Ascending aorta (tissue), 2 donors: ENCODE measurements at regions not wholly inside any gene's neighbourhood (a gene's known extent, or its start where the extent isn't known, plus 50 kb on each side); places are given as distances from the start of the nearest gene placed in this dataset.

ENCODE experiments used
- DNase-seq, 2 donors: peaks; one replicate each; pipeline ENCODE4 v3.0.0-alpha.2; 2019; ENCODE audit warnings: low spot score in 2 of 2
- H3K27ac ChIP-seq, 2 donors: fragments of 200-600 bp; sonication (generic); one replicate each; pipeline ENCODE4 v1.5.1; 2016 to 2017; ENCODE audit warnings: mild to moderate bottlenecking in 1 of 2
- H3K27me3 ChIP-seq: fragments of 200-600 bp; sonication (generic); one replicate; pipeline ENCODE4 v1.5.1; 2017
- H3K36me3 ChIP-seq, 2 donors: fragments of 200-600 bp; sonication (generic); one replicate each; pipeline ENCODE4 v1.5.1; 2016
- H3K4me1 ChIP-seq, 2 donors: fragments of 200-600 bp; sonication (generic); one replicate each; pipeline ENCODE4 v1.5.1; 2016 to 2017; ENCODE audit warnings: mild to moderate bottlenecking in 1 of 2
- H3K4me3 ChIP-seq, 2 donors: fragments of 200-600 bp; sonication (generic); one replicate each; pipeline ENCODE4 v1.5.1; 2016 to 2017; ENCODE audit warnings: mild to moderate bottlenecking in 1 of 2
- H3K9me3 ChIP-seq, 2 donors: fragments of 200-600 bp; sonication (generic); one replicate each; pipeline ENCODE4 v1.5.1; 2016
- intact Hi-C: fragments of 100-400 bp; cut with DNase I; formaldehyde crosslinking; loops from one replicate; pipeline ENCODE4 v1.15.1; 2023
- TF ChIP-seq, protein P1 (sequence below), 3 experiments: fragments of 200-600 bp in 2 of 3; fragments of 450-650 bp in 1 of 3; sonication (generic) in 2 of 3; IDR thresholded peaks; one replicate each; pipeline ENCODE4 v1.5.1; 2016 to 2019; ENCODE audit warnings: antibody characterized with exemption in 3 of 3, mild to moderate bottlenecking in 1 of 3, moderate library complexity in 1 of 3

- Histone ChIP-seq H3K36me3 (no peaks in the 10 kb centered on the region), H3K4me3 (no peak overlapping the region), H3K27me3 (no peaks in the 10 kb centered on the region), H3K9me3 (no peaks in the 10 kb centered on the region), H3K27ac (no peak overlapping the region), H3K4me1 (no peaks in the 10 kb centered on the region)
- DNase-seq, result peak in 1 of 2 donors; percentile 11
- TF ChIP-seq, protein P1, sequence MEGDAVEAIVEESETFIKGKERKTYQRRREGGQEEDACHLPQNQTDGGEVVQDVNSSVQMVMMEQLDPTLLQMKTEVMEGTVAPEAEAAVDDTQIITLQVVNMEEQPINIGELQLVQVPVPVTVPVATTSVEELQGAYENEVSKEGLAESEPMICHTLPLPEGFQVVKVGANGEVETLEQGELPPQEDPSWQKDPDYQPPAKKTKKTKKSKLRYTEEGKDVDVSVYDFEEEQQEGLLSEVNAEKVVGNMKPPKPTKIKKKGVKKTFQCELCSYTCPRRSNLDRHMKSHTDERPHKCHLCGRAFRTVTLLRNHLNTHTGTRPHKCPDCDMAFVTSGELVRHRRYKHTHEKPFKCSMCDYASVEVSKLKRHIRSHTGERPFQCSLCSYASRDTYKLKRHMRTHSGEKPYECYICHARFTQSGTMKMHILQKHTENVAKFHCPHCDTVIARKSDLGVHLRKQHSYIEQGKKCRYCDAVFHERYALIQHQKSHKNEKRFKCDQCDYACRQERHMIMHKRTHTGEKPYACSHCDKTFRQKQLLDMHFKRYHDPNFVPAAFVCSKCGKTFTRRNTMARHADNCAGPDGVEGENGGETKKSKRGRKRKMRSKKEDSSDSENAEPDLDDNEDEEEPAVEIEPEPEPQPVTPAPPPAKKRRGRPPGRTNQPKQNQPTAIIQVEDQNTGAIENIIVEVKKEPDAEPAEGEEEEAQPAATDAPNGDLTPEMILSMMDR (IDR thresholded peaks at IDR 0.05), result no peak
- intact Hi-C loops, result no loop called here
Measured at GRCh38 chr4:3689006-3689405, 77.2 kb upstream of the ADRA2C start.

GRCh38 chr4:3688018-3688998, 77.9 kb upstream of the ADRA2C start:
- H3K4me1 ChIP-seq, result no peaks in the 10 kb centered on the region
- no peaks in the 10 kb centered on the region for H3K9me3 ChIP-seq
- no peaks in the 10 kb centered on the region for H3K27me3 ChIP-seq
- H3K36me3 ChIP-seq, result no peaks in the 10 kb centered on the region
- TF ChIP-seq, protein P1 (IDR thresholded peaks at IDR 0.05), result no peak
- intact Hi-C loops, result no loop called here
- H3K27ac ChIP-seq, result no peak overlapping the region
- H3K4me3 ChIP-seq, result no peak overlapping the region
- DNase-seq, result peak in 1 of 2 donors; percentile 55

- H3K4me1 ChIP-seq, result no peaks in the 10 kb centered on the region
- H3K9me3 ChIP-seq, result no peaks in the 10 kb centered on the region
- no peaks in the 10 kb centered on the region for H3K27me3 ChIP-seq
- H3K27ac ChIP-seq, result no peak overlapping the region
- H3K4me3 ChIP-seq, result no peak overlapping the region
- H3K36me3 ChIP-seq, result no peaks in the 10 kb centered on the region
- peak in 1 of 2 donors; percentile 33 for DNase-seq
- TF ChIP-seq, protein P1 (IDR thresholded peaks at IDR 0.05), result no peak
- intact Hi-C loops, result no loop called here
Measured at GRCh38 chr4:3687538-3687937, 78.6 kb upstream of the ADRA2C start.

- no peak overlapping the region for H3K27ac ChIP-seq
- TF ChIP-seq, protein P1 (IDR thresholded peaks at IDR 0.05), result no peak
- no peaks in the 10 kb centered on the region for H3K4me1 ChIP-seq
- no peak overlapping the region for H3K4me3 ChIP-seq
- H3K27me3 ChIP-seq, result no peaks in the 10 kb centered on the region
- intact Hi-C loops, result no loop called here
- no peaks in the 10 kb centered on the region for H3K9me3 ChIP-seq
- H3K36me3 ChIP-seq, result no peaks in the 10 kb centered on the region
- DNase-seq, result no peak
Measured at GRCh38 chr4:3686753-3687152, 79.4 kb upstream of the ADRA2C start.

DNA sequence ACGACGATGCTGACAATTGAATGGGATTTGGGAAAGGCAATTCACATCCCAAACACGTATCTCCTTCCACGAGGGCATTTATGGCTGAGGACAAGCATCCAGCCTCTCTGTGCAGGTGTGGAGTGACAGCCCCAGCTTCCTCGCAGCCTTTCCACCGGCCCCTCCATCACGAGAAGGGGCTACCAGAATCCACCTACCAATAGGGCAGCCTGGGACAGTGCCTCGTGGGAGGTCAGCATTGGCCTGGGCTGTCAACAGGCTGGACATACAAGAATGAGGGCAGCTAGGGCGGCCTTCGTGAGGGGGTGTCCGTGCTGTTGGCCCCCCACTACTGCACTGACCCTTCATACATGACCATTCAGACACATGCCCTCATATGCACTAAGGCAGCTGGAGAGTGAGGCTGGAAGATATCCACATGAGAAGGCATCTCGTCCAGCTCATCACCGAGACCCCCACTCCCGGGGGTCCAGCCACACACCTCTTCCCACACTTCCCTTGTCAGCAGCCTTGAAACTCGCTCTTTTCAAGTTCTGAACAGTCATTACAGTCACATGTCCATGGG, 81.0 kb upstream of the ADRA2C start:
- H3K27ac ChIP-seq, result no peak overlapping the region
- TF ChIP-seq, protein P1 (IDR thresholded peaks at IDR 0.05), result no peak
- intact Hi-C loops, result no loop called here
- H3K4me3 ChIP-seq, result no peak overlapping the region
- DNase-seq, result peak in 1 of 2 donors; percentile 41
- no peaks in the 10 kb centered on the region for H3K36me3 ChIP-seq
- H3K27me3 ChIP-seq, result no peaks in the 10 kb centered on the region
- H3K4me1 ChIP-seq, result no peaks in the 10 kb centered on the region
- no peaks in the 10 kb centered on the region for H3K9me3 ChIP-seq
